HepG2 (cell line): ENCODE measurements at regions not wholly inside any gene's neighbourhood (a gene's known extent, or its start where the extent isn't known, plus 50 kb on each side); places are given as distances from the start of the nearest gene placed in this dataset.

Source experiments
- CTCF ChIP-seq: sonication (generic); formaldehyde crosslinking; IDR thresholded peaks from 2 replicates; pipeline ENCODE4 v1.5.0; 2020; ENCODE audit warnings: mild to moderate bottlenecking, missing genetic modification reagents, moderate library complexity
- ETS1 ChIP-seq: sonication (generic); formaldehyde crosslinking; IDR thresholded peaks from 2 replicates; pipeline ENCODE4 v1.4.0; 2020; ENCODE audit warnings: missing genetic modification reagents
- EZH2 ChIP-seq: conservative IDR thresholded peaks from 2 replicates; pipeline ENCODE4 v1.6.1; 2012; ENCODE audit warnings: mild to moderate bottlenecking, low read depth, low read length, moderate library complexity
- HCFC1 ChIP-seq: fragments of 150-350 bp; IDR thresholded peaks from 2 replicates; pipeline ENCODE4 v1.6.1; 2014; ENCODE audit warnings: low read depth, low read length
- KDM3A ChIP-seq: IDR thresholded peaks from 2 replicates; pipeline ENCODE4 v1.6.1; 2018; ENCODE audit warnings: low read depth, missing compliant biosample characterization
- NR3C1 ChIP-seq: sonication (generic); formaldehyde crosslinking; IDR thresholded peaks from 2 replicates; pipeline ENCODE4 v1.4.0; 2020; ENCODE audit warnings: missing genetic modification reagents
- PLSCR1 ChIP-seq: sonication (generic); formaldehyde crosslinking; IDR thresholded peaks from 2 replicates; pipeline ENCODE4 v1.5.0; 2020; ENCODE audit warnings: missing genetic modification reagents, mild to moderate bottlenecking, borderline replicate concordance
- PRPF4 ChIP-seq: fragments of 200-400 bp; formaldehyde crosslinking; IDR thresholded peaks from 2 replicates; pipeline ENCODE4 v1.6.1; 2016; ENCODE audit warnings: low read length, low read depth; ENCODE audit not compliant: poor library complexity, severe bottlenecking
- SOX13 ChIP-seq, 3 experiments: fragments of 450-650 bp in 1 of 3; sonication (generic) in 1 of 3; formaldehyde crosslinking in 1 of 3; IDR thresholded peaks in 2 of 3; conservative IDR thresholded peaks in 1 of 3; 2 replicates each; pipeline versions ENCODE4 v1.5.0 to v1.6.1; 2016 to 2020; ENCODE audit warnings: antibody characterized with exemption in 1 of 3, mild to moderate bottlenecking in 1 of 3, missing compliant biosample characterization in 1 of 3, missing genetic modification reagents in 1 of 3, moderate library complexity in 1 of 3
- TGIF2 ChIP-seq: IDR thresholded peaks from 2 replicates; pipeline ENCODE4 v1.6.1; 2016; ENCODE audit warnings: control low read depth, missing compliant biosample characterization
- ZFX ChIP-seq: sonication (generic); formaldehyde crosslinking; IDR thresholded peaks from 2 replicates; pipeline ENCODE4 v1.4.0; 2020; ENCODE audit warnings: mild to moderate bottlenecking, low read depth, missing genetic modification reagents, moderate library complexity
- ZNF614 ChIP-seq: IDR thresholded peaks from 2 replicates; pipeline ENCODE4 v1.6.1; 2018; ENCODE audit warnings: missing biosample characterization, missing genetic modification reagents, inconsistent platforms, borderline replicate concordance

- TF ChIP-seq CTCF (CRISPR knock-in tag) (no peak), ZFX (CRISPR knock-in tag) (no peak), EZH2 (no peak), ZNF614 (CRISPR knock-in tag) (no peak), TGIF2 (CRISPR knock-in tag) (no peak), NR3C1 (CRISPR knock-in tag) (no peak), KDM3A (CRISPR knock-in tag) (no peak), SOX13 (IDR thresholded peaks at IDR 0.05) (no peak), SOX13 (CRISPR knock-in tag; conservative IDR thresholded peaks at IDR 0.05 in 1 of 2, IDR thresholded peaks at IDR 0.05 in 1 of 2) (no peak), PRPF4 (no peak), PLSCR1 (no peak), HCFC1 (no peak), ETS1 (CRISPR knock-in tag) (no peak)
Measured at GRCh38 chr13:30107521-30108136, 199.7 kb downstream of the KATNAL1 start.
